ENCODE measurements at regions not wholly inside any gene's neighbourhood (a gene's known extent, or its start where the extent isn't known, plus 50 kb on each side); places are given as distances from the start of the nearest gene placed in this dataset.

DNA sequence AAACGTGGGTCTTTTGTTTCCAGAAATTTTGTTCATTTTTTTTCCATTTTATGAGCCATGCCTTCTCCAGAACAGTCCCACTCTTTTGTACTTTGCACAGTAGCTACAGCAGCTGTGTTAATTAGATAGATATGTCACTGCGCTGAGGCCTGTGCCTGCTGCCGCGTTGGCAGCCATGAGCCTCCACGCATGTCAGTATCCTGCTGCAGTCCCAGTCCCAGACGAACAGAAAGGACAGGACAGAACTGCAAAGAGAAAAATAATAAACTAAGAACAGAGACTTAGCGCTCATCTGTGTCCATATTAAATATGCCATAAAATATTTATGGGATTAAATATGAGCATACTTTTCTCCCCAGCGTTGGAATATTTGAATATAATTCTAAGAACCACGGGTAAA is 442.4 kb upstream of the RARB start:
- DNase-seq (ENCODE audit: low read depth, low spot score), result no peak

DNA sequence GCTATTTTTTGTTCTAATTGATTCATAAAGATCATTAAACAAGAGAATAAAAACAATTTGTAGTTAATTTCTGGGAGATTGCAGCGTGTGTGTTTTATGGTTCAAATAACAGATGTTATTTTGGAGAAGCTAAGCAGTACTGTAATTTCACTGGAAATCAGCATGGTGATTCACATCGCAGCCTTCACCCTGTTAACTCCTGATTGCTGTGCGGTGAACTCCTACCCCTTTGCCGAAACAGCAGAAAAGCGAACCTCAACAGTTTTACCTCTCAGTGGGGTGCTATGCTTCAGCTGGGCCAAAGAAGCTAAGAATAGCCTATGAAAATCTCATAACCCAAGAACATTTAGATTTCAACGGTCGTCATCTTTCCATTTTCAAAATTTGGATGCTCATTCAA is 441.5 kb upstream of the RARB start:
- DNase-seq (ENCODE audit: low read depth, low spot score), result no peak

DNA sequence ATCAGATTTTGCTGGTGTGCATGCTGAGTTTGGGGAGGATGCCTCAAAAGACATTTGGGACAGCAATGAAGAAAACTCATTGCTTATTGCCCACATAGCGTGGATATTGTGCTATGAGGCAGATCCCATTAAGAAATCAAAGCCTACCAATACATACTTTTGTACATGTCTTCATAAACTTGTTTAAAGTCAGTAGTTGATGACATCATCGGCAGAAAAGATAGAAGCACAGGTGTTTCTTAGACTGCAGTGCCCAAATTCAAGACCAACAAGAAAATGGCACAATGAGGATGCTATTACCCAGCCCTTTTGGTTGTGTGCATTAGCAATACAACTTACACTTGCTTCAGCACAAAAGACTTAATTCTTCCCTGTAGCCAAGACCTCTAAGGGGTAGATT is 428.7 kb upstream of the RARB start:
- DNase-seq (ENCODE audit: low read depth, low spot score), result no peak

DNA sequence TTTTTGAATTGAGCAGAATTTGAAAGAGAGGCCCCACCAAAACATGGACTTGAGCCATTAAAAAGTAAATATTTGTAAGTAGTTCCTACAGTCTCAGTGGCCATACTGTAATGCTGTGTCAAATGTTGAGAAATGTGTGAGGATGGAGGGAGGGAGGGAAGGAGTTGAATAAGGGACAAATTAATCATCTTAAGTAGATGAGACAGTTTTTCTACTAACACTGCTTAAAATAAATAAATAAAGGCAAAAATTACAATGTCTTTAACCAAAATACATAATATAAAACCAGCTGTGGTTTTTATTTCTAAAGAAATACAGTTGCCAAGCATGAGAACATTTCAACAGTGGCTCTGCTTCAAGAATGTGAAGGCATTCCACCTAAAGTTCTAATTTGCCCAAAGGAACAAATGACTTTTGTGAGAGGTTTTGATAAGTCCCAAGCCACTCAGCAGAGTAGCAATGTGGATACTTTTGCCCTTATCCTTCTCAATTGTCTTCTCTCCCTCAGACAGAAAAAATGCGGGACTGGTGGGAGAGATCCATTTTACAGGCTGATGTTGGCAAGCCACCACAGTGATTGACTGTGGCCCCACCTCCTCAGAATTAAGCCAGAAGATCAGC is 427.0 kb upstream of the RARB start:
- DNase-seq (ENCODE audit: low read depth, low spot score), result no peak

DNA sequence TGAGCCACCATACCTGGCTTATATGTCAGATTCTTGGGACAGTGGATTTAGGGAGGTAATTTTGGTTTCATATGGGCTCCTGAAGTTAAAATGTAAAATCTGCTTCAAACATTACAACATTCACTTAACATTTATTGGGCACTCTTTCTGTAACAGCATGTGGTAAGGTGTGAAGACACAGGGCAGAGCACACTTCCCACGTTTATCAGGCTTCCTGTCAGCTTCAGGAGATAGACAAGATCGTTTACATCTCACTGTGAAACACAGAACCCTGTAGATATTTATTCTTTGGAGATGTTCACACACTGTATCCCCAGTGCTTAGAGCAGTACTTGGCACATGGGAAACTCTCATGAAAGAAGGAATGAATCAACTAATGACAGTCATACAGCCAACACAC is 426.0 kb upstream of the RARB start:
- no peak for DNase-seq (ENCODE audit: low read depth, low spot score)

DNA sequence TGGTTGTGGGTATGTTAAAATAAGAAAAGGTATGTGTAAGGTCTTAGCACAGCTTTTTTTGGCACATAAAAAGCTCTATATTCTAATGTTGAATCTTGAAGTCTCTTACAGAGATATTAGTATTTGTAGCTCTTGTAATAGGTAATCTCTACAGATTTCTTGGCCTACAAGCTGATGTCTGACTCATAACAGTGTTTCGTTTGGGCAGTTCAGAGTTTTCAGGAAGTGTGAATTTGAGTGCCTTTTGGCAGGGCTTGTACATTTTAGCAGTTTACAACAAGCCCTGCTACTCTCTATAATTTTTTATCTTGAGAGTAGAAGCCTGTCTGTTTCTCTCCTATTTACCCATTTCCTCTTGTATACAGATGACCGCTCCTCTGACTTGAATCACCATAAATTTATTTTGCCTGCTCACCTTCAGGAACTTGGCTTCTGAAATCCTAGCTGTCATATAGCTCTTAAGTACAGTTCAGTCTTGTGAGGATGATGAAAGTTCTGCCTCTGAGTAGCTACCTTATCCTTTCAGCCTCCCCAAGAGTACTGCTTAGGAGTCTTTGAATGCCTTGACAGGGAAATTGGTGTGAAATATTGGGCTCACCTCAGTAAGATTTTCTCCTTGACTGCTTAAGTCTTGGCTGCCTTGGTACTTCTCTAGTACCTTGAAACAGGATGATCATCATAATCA is 419.9 kb upstream of the RARB start:
- DNase-seq (ENCODE audit: low read depth, low spot score), result no peak

DNA sequence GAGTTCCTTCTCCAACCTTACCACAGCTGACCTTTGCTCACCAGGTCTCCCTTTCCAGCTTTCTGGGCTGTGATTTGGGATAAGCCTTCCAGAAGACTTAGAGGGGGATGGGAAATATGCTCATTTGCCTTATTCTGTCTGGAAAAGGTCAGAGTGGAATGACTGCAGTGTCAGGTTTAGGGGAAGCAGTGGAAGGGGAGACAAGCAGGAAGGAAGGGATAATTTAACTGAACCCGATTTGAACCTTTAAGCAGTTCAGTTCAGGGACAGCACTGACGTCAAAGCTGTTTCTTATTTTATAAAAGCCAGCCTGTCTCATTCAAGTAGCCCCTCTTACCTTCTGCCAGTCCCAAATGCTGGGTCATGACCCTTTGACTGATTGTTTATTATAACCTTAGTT is 418.4 kb upstream of the RARB start:
- DNase-seq (ENCODE audit: low read depth, low spot score), result no peak

DNA sequence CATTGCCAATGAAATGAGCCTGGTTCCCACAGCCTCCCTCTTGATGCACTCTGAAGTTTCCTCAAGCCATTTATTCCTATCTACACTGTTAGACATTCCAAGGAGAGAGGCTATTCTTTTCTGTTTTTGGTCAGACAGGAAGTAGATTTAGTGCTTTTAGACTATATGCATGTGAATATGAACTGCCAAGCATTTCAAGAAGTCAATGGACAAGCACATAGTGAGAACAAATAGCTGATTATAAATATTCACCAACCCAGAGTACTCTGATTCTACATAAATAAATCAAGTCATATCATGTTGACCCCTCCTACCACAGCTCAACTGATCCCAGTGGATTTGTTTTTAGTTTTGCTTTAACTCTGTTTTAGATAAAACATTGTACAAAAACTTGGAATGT is 412.5 kb upstream of the RARB start:
- no peak for DNase-seq (ENCODE audit: low read depth, low spot score)

DNA sequence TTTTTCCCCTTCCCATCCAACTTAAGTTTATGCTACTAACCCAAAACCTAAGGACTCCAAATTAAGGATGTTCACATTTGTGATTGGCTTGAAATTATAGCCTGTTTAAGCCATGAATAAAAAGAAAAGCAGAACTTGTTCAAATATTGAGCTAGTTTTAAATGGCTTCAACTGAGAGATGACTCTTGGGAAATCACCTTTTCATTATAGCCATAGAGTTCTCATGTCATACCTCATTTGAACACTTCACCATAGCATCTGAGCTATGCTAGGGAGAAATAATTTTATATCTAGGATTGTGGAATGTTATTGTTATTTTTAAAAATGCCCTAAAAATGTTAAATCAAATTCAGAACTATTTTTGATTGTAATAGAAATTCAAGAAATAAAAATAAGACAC is 409.2 kb upstream of the RARB start:
- no peak for DNase-seq (ENCODE audit: low read depth, low spot score)

DNA sequence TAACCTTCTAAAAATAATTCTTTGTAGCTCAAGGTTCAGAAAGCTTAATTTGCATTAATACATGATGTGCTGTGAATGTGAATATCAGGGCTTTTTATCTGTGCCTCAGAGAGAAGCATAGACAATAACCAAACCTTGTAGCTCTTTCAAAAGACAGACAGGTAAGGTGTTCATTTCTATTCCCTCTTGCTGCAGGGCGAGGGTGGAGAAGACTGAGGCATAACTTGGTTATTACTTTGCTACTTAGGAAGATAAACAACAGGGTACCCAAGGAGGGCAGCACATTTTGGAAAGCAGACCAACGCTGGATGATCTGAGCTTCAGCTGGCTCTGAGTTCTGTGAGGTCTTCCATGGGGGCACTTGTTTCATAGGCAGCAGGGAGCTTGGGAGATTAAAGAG is 408.6 kb upstream of the RARB start:
- DNase-seq (ENCODE audit: low read depth, low spot score), result no peak

DNA sequence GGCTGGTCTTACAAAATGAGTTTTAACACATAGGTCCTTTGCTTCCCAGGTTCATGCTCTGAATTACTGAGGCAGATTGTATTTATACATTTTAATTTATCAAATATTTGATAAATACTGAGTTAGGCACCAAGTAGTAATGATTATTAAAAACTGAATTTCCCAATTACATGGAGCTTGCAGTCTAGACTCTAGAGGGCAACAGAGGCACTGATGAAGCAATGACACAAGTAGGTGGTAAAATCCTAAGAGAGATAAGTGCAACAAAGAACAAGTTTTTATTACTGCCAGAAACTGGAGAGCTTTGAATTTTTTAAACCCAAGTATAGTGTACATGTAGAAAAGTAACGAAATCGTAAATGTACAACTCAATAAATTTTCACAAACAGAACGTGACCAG is 406.2 kb upstream of the RARB start:
- no peak for DNase-seq (ENCODE audit: low read depth, low spot score)

DNA sequence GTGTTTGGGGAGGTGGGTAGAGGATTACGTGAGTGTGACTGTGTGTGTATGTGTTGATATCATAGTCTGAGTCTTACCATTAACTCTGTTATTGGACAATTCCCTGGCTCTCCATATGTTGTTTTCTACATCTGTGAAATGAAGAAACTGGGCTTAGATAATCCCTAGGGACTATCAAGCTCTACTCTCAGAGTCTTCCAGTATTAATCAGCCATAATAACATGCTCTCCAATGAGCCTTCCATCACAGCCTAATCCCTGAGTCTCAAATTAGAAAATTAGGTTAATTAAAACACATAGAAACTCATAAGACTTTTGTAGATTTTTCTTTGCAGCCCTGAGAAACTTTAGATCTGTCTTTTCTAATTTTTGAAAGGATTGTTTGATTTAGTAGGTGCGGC is 404.2 kb upstream of the RARB start:
- no peak for DNase-seq (ENCODE audit: low read depth, low spot score)

DNA sequence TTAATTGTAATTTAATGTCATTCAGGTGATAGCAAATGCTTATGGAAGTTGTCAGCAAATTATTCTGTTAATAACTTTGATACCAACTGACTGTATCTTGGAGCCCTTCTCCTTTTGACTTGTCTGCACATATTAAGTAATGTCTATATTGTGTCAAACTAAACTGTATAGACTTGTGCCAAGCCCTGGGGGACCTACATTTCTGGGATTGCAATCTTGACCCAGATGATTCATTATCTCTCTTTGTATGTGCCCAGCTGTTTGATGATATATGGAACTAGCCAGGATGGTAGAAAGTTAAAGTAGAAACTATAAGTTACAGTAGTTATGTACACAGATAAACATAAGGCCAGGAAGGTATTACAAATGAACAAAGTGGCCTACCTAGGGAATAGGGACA is 402.8 kb upstream of the RARB start:
- no peak for DNase-seq (ENCODE audit: low read depth, low spot score)

DNA sequence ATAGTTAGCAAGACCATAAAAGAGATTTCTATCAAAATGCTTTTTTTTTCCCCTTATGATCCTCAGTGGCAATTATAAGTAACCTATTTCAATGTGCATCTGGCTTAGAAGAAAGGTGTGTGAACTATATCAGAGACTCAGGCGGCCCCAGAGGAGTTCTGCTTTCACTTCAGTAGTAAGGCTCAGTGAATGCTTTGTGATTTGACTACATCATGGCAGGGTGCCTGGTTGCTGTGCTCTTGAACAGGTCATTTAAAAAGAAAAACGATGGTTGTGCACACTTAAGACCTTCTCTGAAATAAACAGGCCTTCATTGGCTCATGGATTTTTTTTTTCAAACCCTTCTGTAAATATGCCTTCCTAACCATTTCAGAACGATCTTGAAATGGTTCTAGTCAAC is 400.4 kb upstream of the RARB start:
- no peak for DNase-seq (ENCODE audit: low read depth, low spot score)

DNA sequence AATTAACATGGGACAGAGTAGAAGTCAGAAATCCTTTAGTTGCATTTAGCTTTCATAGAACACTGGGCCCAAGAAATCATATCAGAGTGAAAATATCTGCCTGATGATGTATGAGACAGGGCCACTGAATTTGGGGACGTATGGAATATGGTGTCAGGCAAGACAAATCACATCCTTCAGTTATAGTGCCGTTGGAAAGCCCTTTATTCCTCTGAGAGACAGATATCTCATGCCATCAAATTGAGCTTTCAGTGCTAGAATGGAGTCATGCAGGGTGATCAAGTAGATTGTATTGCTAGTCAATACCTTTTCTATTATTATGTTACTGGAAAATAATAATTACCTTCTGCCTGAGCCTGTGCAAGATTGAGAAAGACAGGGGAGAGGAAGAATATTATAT is 398.2 kb upstream of the RARB start:
- no peak for DNase-seq (ENCODE audit: low read depth, low spot score)

DNA sequence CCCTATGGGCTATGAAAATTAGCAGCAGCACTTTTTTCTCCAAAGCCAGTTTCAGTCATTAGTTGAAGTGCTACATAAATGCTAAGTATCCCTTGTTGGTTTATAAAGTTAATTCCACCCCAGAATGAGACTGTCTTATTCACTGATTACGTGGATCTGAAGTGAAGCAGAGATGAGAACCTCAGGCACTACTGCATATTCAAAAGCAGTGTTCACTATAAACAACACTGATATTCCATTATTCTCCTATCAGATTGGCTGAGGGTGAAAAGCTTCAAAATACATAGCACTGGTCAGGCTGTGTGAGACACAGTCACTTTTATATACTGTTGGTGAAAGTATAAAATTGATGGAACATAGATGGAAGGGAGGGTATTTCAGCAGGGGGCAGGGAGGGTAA is 395.7 kb upstream of the RARB start:
- DNase-seq (ENCODE audit: low read depth, low spot score), result no peak

DNA sequence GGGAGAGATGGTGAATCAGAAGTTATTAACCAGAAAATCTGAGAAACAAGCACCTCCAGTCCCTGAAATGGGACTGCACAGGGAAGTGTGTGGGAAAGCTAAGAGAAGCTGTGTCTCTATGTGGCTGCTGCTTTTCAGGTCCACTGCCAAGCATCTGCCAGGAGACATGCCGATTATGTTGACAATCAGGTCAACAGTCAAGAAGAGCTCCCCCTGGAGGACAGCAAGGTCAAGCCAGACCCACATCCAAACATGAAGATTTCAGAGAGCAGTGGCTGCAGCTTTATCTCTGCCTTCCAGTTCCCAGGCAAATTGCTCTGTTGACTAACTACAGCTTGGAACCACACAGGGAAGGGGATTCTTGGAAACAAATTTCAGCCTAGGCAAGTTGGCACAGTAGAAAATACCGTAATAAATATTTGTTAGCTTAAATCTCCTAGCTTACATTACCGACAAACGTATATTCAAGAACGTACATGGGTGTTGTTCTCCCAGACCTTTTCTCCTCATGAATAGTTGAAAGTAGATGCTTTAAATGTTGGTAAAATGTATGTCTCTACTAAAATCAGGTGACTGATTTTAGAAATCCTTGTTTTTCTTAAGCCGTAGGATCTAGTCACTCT is 394.5 kb upstream of the RARB start:
- no peak for DNase-seq (ENCODE audit: low read depth, low spot score)

DNA sequence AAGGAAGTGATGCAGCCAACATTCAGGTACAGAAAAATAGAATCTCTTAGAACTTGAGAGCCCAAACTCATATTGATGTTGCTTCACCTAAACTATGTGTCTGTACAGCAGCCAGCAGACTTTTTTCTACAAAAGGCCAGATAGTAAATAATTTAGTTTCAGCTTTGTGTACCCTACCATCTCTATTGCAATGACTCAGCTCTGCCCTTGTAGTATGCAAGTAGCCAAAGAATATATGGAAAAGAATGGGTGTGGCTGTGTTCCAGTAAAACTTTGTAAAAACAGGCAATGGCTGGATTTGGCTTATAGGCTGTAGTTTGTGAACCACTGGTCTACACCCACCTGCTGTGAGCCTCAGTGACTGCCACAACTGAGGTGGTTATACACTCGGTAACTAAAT is 392.5 kb upstream of the RARB start:
- no peak for DNase-seq (ENCODE audit: low read depth, low spot score)

DNA sequence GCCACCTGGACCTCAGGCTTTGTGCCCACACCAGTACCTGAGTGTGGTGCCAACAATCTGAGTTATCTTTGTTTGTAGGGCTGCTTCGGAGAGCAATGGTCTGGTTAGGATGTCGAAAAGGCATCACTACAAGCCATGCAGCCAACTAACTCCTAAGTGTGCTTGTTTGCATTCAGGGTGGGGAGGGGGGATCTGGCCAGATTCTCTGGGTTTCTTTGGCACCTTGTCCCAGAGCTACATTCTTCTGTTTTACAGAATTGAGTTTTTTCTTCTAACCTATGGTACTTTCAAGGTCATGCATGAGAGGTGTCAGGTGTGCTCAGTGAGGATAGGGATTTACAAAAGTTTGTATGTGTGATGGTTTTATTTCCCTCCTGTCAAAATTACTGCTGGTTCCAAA is 391.4 kb upstream of the RARB start:
- no peak for DNase-seq (ENCODE audit: low read depth, low spot score)

DNA sequence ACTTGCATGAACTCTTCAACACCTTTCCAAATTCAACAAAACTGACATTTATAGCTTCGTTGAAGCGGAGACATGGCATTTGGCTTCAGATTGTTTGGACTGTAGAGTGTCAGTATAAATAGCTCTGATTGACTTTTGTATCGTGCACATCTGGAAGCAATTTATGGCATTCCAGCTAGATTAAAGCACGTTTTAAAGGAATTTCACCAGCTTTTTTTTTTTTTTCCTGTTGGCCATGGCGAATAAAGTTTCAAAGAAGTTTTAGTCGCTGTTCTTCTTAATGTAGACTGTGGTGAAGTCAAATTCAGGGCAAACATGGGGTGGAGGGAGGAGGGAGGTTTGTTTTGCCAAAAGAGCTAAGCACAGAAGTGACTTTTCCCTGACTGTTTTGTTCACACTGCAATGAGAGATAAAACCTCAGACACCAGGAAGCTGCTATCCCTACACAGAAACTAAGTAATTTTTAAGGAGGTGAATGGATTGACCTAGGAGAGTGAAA is 391.0 kb upstream of the RARB start:
- DNase-seq (ENCODE audit: low read depth, low spot score), result no peak

DNA sequence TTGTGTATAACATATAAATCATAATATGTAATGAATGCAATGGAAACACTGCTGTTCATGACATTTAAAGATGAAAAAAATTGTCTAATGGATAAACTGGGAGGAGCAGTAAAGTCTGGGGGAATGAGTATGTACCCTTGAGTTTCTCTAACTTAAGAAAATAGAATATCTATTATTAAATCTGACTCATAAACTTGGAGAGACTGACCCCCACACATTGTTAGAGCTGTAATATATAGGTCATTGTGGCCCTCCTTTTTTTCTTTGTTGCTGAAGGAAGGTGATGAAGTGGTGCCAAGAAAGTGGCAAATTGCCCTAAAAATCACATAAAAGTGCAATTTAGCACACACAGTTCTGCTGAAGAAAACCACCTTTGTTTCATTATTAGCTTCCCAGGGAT is 389.8 kb upstream of the RARB start:
- DNase-seq (ENCODE audit: low read depth, low spot score), result no peak

DNA sequence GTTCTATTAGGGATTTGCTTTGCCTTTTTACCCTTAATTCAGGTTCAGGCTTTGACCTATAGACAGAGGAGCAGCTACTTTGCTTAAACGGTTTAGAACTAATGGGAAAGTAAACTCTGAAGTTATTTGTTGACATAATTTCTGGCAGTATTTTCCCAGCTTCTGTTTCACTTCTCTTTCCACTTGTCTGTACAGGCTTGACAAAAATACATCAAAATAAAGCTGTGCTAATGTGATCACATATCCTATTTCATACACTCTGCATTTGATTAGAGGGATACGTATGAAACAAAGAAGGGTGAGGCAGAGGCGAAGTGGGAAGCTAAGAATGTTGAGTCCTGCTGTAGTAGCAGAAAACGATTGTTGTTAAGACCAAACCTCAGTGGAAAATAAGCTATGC is 389.1 kb upstream of the RARB start:
- DNase-seq (ENCODE audit: low read depth, low spot score), result no peak

DNA sequence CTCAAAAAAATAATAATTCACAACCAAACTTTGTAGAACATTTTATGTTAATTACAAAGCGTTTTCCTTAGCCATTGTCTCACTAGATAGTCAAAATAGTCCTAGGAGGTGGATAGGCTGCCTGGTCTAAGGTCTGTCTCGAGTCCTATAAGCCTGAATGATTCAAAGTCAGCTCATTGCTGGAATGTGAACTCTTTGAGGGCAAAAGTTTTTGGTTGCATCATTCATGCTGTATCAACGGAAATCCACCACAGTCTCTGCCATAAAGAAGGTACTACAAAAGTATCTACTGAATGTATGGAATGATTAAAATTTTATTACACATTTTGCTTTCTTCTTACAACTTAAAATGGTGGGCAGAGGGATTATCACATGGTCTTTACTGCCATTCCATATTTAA is 387.3 kb upstream of the RARB start:
- DNase-seq (ENCODE audit: low read depth, low spot score), result no peak

All from pulmonary artery endothelial cell (primary cell).